ENCODE measurements at regions not wholly inside any gene's neighbourhood (a gene's known extent, or its start where the extent isn't known, plus 50 kb on each side); places are given as distances from the start of the nearest gene placed in this dataset.

DNA sequence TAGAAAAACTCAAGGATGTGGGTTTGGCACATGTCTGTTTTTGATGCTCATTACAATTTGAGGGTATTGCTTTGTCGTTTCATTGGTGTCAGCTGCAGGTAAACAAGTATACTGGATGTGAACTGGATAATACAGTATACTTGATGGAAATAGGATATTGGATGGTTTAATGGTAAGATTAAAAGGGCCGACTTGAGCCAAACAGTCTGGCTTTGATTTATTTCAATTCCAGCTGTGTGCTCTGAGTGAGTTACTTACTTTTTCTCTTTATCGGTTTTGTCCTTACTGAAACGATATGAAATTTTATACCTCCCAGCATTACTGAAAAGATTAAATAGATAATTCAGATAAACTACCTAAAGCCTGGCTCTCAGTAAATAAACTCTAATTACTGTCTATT, 227.6 kb downstream of the ASXL3 start:
- DNase-seq, result no peak

DNA sequence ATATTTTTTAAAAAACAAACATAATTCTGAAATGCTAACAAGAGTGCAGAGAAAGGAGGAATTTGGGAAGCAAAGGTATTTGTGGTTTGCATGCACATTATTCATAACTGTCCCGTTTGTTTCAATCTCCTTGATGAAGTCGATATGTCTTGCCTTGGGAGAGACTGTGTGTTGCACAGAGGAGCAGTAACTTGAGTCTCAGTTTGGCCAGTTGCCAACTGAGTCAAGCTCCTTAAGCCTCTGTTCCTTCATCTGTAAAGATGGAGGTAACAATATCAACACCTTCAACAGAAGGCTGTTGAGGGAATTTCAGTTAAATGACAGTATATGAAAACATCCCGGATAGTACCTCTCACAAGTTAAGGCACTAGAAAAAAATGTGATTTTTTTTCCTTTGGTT, 226.2 kb downstream of the ASXL3 start:
- DNase-seq, result no peak

DNA sequence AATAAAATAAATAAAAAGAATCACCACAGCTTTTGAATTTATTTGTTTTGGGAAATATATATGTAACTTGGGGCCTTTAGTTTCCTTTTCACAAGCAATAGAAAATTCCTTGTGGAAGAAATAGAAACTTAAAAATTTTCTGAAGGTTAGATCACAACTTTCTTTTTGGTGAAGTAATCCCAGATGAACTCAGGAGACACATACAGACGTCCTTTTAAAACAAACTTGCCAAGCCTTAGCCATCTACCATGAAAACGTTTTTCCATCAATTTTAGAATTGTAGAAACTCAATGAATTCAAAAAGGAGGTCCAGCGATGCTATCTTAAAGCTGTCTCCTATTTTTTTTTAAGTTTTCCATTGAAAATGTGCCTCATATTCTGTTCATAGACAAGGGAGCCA, 225.6 kb downstream of the ASXL3 start:
- DNase-seq, result no peak

DNA sequence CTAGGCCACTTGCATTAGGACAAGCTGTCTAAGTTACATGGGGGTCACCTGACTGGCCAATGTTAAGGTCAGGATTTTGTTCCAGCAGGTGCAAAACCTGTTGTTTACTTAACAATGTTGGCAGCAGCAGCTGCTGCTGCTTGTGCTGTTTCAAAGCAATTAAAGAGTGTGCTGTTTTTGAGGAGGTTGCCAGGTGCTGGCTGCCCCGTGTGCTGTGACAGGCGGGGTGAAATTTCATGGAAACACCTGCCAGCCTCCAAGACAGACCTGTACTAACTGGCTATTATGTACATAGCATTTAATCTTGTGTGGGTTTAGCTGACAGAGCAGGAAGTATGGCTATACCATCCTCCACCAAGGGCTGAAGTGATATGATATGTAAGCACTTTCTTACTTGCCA, 224.9 kb downstream of the ASXL3 start:
- peak; percentile 94 for DNase-seq
